ENCODE measurements at regions not wholly inside any gene's neighbourhood (a gene's known extent, or its start where the extent isn't known, plus 50 kb on each side); places are given as distances from the start of the nearest gene placed in this dataset.

- TF ChIP-seq POLR2A (IDR thresholded peaks at IDR 0.05) (no peak), CTCF (IDR thresholded peaks at IDR 0.05) (no peak), EP300 (IDR thresholded peaks at IDR 0.05) (no peak)
Observed at GRCh38 chr12:83850531-83850930, 1062.1 kb downstream of the SLC6A15 start.
